Heart right ventricle (tissue), 16 donors: ENCODE measurements at regions not wholly inside any gene's neighbourhood (a gene's known extent, or its start where the extent isn't known, plus 50 kb on each side); places are given as distances from the start of the nearest gene placed in this dataset.

Experiments used
- ATAC-seq, 8 donors: fragments of 200-7000 bp; cut with Tn5 transposase; one replicate each; pipeline ENCODE4 v1.9.1; 2020; ENCODE audit warnings: mild to moderate bottlenecking in 8 of 8, moderate library complexity in 8 of 8, moderate number of reproducible peaks in 1 of 8
- DNase-seq, 2 donors: peaks; one replicate each; pipeline ENCODE4 v3.0.0-alpha.2; 2020
- H3K27ac ChIP-seq, 10 donors: fragments of 200-600 bp; sonication (generic) in 2 of 10; one replicate each; pipeline versions ENCODE4 v1.5.0 to v1.8.0; 2020 to 2022; ENCODE audit warnings: mild to moderate bottlenecking in 3 of 10
- H3K27me3 ChIP-seq, 7 donors: fragments of 200-600 bp; one replicate each; pipeline ENCODE4 v1.8.0; 2021 to 2022; ENCODE audit warnings: mild to moderate bottlenecking in 2 of 7
- H3K36me3 ChIP-seq, 9 donors: fragments of 200-600 bp; sonication (generic) in 1 of 9; one replicate each; pipeline versions ENCODE4 v1.5.0 to v1.8.0; 2020 to 2022; ENCODE audit warnings: mild to moderate bottlenecking in 2 of 9
- H3K4me1 ChIP-seq, 9 donors: fragments of 200-600 bp; sonication (generic) in 1 of 9; one replicate each; pipeline versions ENCODE4 v1.5.0 to v1.8.0; 2020 to 2022; ENCODE audit warnings: mild to moderate bottlenecking in 4 of 9
- H3K4me3 ChIP-seq, 10 donors: fragments of 200-600 bp; sonication (generic) in 2 of 10; one replicate each; pipeline versions ENCODE4 v1.5.0 to v1.8.0; 2020 to 2022; ENCODE audit warnings: mild to moderate bottlenecking in 7 of 10, moderate library complexity in 2 of 10
- H3K9me3 ChIP-seq, 11 donors: fragments of 200-600 bp in 10 of 11; sonication (generic) in 2 of 11; one replicate each; pipeline versions ENCODE4 v1.5.0 to v1.8.0; 2013 to 2022; ENCODE audit warnings: mild to moderate bottlenecking in 2 of 11, control low read depth in 1 of 11, moderate library complexity in 1 of 11
- CTCF ChIP-seq, 9 donors: fragments of 200-600 bp; sonication (generic) in 2 of 9; IDR thresholded peaks; one replicate each; pipeline versions ENCODE4 v1.5.0 to v1.8.0; 2021 to 2022; ENCODE audit warnings: antibody characterized with exemption in 9 of 9, mild to moderate bottlenecking in 5 of 9, moderate library complexity in 1 of 9
- WGBS, 2 donors: extraction: QIAGEN DNeasy Blood & Tissue Kit; methylation state at CpG; one replicate each; pipeline ENCODE4 v1.1.7; 2013; ENCODE audit warnings: inconsistent platforms in 1 of 2; 5-methylcytosine and 5-hydroxymethylcytosine counted together
- intact Hi-C, 10 donors: fragments of 100-400 bp; cut with DNase I; formaldehyde crosslinking; loops; one replicate each; pipeline versions ENCODE4 v1.11.1 to v1.14.2; 2022
- donor health status: Arrhythmogenic right ventricular cardiomyopathy.
- donor health status: ischemic (EF 13 %, LVEDD 7.1; RV severe dilation, severe dysfunction).
- donor health status: healthy with polysubstance abuse.
- donor health status: DM: no; HTN: yes; CAD: no.
- donor health status: DM: no; HTN: no; CAD: no.
- donor health status: ischemic (EF 25% LVEDD 6.9; RV normal size, moderate dysfunction).
- donor health status: ischemic (EF 25% LVEDD 5.7; RV mildly dilated, moderate dysfunction).
- donor health status: healthy.
- donor health status: DM: yes; HTN: yes; CAD: no.
- donor health status: Ischemic cardiomyopathy.
- donor health status: ischemic (EF 35%, LVEDD 5.7; RV mildly dilated, moderate dysfunction).
- donor health status: nonischemic (EF 11% LVEDD 7.7; RV severe dilation, severe dysfunction).
- donor health status: DM: yes; HTN: yes; CAD: no.
- donor health status: PGD.
- donor health status: ischemic (EF 29% LVEDD 5.4; RV normal size, mild dysfunction).
- donor health status: nonischemic (EF 23%, LVEDD 6.1; RV moderate dilation, normal function).

- intact Hi-C loops = no loop called here
- 27 to 28% methylated on average over 2 of the region's 2 CpGs for WGBS, 2 donors
- H3K27ac ChIP-seq = no peak overlapping the region
- H3K4me3 ChIP-seq = no peak overlapping the region
- DNase-seq = peak in 1 of 2 donors; percentile 18
- H3K36me3 ChIP-seq = no peaks in the 10 kb centered on the region
- no peak for TF ChIP-seq CTCF (IDR thresholded peaks at IDR 0.05)
- no peaks in the 10 kb centered on the region for H3K9me3 ChIP-seq
- H3K27me3 ChIP-seq = no peaks in the 10 kb centered on the region
- ATAC-seq = peak in 6 of 8 donors; percentile 28 to 88 (median 70)
- peaks cover 0 to 11% (median 0%) of the 10 kb centered on the region in 9 donors for H3K4me1 ChIP-seq
Measured at GRCh38 chr2:183490914-183491313, 366.7 kb downstream of the NUP35 start.

DNA sequence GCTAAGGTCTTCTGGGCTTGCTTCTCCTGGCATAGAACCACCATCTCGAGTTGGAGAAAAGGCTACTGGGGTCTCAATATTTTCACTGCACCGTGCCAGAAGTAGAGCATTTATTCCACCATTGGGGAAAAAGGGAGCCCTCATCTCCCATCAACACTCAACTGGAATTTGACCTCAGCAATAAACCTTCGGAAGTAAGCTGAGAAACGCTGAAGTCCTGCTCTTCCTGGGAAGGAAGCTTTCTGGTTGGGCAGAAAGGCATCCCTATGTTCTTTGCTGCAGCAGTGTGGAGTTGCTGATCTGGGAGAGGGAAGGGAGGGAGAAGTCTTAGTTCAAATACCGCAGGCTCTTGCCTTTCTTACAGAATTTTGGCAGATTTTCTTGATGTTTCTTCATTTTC is 368.8 kb downstream of the NUP35 start:
- H3K27me3 ChIP-seq = no peaks in the 10 kb centered on the region
- WGBS, 2 donors = 73 to 80% methylated on average over 5 of the region's 5 CpGs
- no peak for TF ChIP-seq CTCF (IDR thresholded peaks at IDR 0.05)
- no peaks in the 10 kb centered on the region for H3K36me3 ChIP-seq
- H3K9me3 ChIP-seq = no peaks in the 10 kb centered on the region
- peaks cover 0 to 11% (median 0%) of the 10 kb centered on the region in 9 donors for H3K4me1 ChIP-seq
- no peak overlapping the region for H3K4me3 ChIP-seq
- DNase-seq = no peak
- ATAC-seq = no peak
- no peak overlapping the region for H3K27ac ChIP-seq
- intact Hi-C loops = no loop called here

- H3K9me3 ChIP-seq = peaks cover 0 to 1% (median 0%) of the 10 kb centered on the region in 11 donors
- H3K36me3 ChIP-seq = no peaks in the 10 kb centered on the region
- H3K4me1 ChIP-seq = peaks cover 0 to 11% (median 0%) of the 10 kb centered on the region in 9 donors
- TF ChIP-seq CTCF (IDR thresholded peaks at IDR 0.05) = no peak
- H3K27ac ChIP-seq = no peak overlapping the region
- no peak overlapping the region for H3K4me3 ChIP-seq
- ATAC-seq (no peak), DNase-seq (no peak)
- 80 to 87% methylated on average over 2 of the region's 2 CpGs for WGBS, 2 donors
- intact Hi-C loops = no loop called here
- no peaks in the 10 kb centered on the region for H3K27me3 ChIP-seq
Measured at GRCh38 chr2:183495079-183495478, 370.8 kb downstream of the NUP35 start.

GRCh38 chr2:183495589-183496267 is 371.5 kb downstream of the NUP35 start:
- no peak for TF ChIP-seq CTCF (IDR thresholded peaks at IDR 0.05)
- Histone ChIP-seq H3K4me3 (no peak overlapping the region), H3K4me1 (peaks cover 0 to 9% (median 0%) of the 10 kb centered on the region in 9 donors), H3K27ac (no peak overlapping the region), H3K9me3 (peaks cover 0 to 8% (median 0%) of the 10 kb centered on the region in 11 donors), H3K36me3 (no peaks in the 10 kb centered on the region), H3K27me3 (no peaks in the 10 kb centered on the region)
- DNase-seq (no peak), ATAC-seq (no peak)
- WGBS, 2 donors = 54 to 61% methylated on average over 3 of the region's 3 CpGs
- intact Hi-C loops = no loop called here
